ENCODE measurements at regions not wholly inside any gene's neighbourhood (a gene's known extent, or its start where the extent isn't known, plus 50 kb on each side); places are given as distances from the start of the nearest gene placed in this dataset.
A peak's percentile ranks its signal among the peaks of the same experiment; 100 is the strongest.

- no peak for TF ChIP-seq CTCF (IDR thresholded peaks at IDR 0.05)
- intact Hi-C loops (cut with micrococcal nuclease), result no loop called here
- Mint-ChIP-seq H3K36me3 (ENCODE audit: low read depth) (peaks cover 7% of the 10 kb centered on the region), H3K9me3 (peaks cover 21% of the 10 kb centered on the region), H3K27ac (peak overlapping the region; percentile 51), H3K4me3 (no peak overlapping the region), H3K27me3 (peaks cover 2% of the 10 kb centered on the region), H3K4me1 (ENCODE audit: low read depth) (peaks cover 26% of the 10 kb centered on the region)
- ATAC-seq (peak; percentile 68), DNase-seq (peak; percentile 31)
- POLR2A ChIA-PET, result no interaction called here
- CTCF ChIA-PET, result interaction anchor here (1.7 kb wide), 1 partner anchor 15 kb away, joined by 3 read pairs; no protein-coding TSS in a partner anchor
Observed at GRCh38 chr10:33098951-33099663, 141.1 kb upstream of the ITGB1 start.

GRCh38 chr10:33095867-33096815, 138.1 kb upstream of the ITGB1 start:
- DNase-seq (no peak), ATAC-seq (no peak)
- intact Hi-C loops (cut with micrococcal nuclease), result no loop called here
- Mint-ChIP-seq H3K27ac (no peak overlapping the region), H3K36me3 (ENCODE audit: low read depth) (peaks cover 7% of the 10 kb centered on the region), H3K27me3 (peaks cover 2% of the 10 kb centered on the region), H3K9me3 (peaks cover 12% of the 10 kb centered on the region), H3K4me3 (no peak overlapping the region), H3K4me1 (ENCODE audit: low read depth) (peaks cover 18% of the 10 kb centered on the region)
- no peak for TF ChIP-seq CTCF (IDR thresholded peaks at IDR 0.05)
- CTCF ChIA-PET, result interaction anchor here (1.0 to 1.4 kb wide), 5 partner anchors 10 to 300 kb away, joined by 3 to 5 read pairs (median 3); no protein-coding TSS in a partner anchor
- POLR2A ChIA-PET, result interaction anchor here (0.5 to 1.2 kb wide), 3 partner anchors 14 to 1229 kb away, joined by 3 read pairs; no protein-coding TSS in a partner anchor

GRCh38 chr10:33094263-33095051, 136.4 kb upstream of the ITGB1 start:
- no peak for ATAC-seq
- Mint-ChIP-seq H3K9me3 (peaks cover 13% of the 10 kb centered on the region), H3K27ac (no peak overlapping the region), H3K4me1 (ENCODE audit: low read depth) (peaks cover 9% of the 10 kb centered on the region), H3K4me3 (no peak overlapping the region), H3K36me3 (ENCODE audit: low read depth) (peaks cover 7% of the 10 kb centered on the region), H3K27me3 (peaks cover 2% of the 10 kb centered on the region)
- TF ChIP-seq CTCF (IDR thresholded peaks at IDR 0.05), result no peak
- intact Hi-C loops (cut with micrococcal nuclease), result no loop called here
- ChIA-PET POLR2A (no interaction called here), CTCF (interaction anchor here (0.8 to 2.6 kb wide), 5 partner anchors 9 to 85 kb away, joined by 3 to 5 read pairs (median 3); no protein-coding TSS in a partner anchor)
- no peak for DNase-seq

GRCh38 chr10:33093362-33093761, 135.3 kb upstream of the ITGB1 start:
- H3K4me1 Mint-ChIP-seq (ENCODE audit: low read depth), result no peaks in the 10 kb centered on the region
- H3K27me3 Mint-ChIP-seq, result peaks cover 2% of the 10 kb centered on the region
- peaks cover 15% of the 10 kb centered on the region for H3K9me3 Mint-ChIP-seq

More at GRCh38 chr10:33093362-33093761, 135.3 kb upstream of the ITGB1 start:
- intact Hi-C loops (cut with micrococcal nuclease), result no loop called here
- Mint-ChIP-seq H3K27ac (no peak overlapping the region), H3K4me3 (no peak overlapping the region), H3K36me3 (ENCODE audit: low read depth) (peaks cover 9% of the 10 kb centered on the region)
- ChIA-PET POLR2A (no interaction called here), CTCF (interaction anchor here (0.8 to 2.6 kb wide), 4 partner anchors 8 to 60 kb away, joined by 3 to 5 read pairs (median 4); no protein-coding TSS in a partner anchor)
- DNase-seq (no peak), ATAC-seq (no peak)
- TF ChIP-seq CTCF (IDR thresholded peaks at IDR 0.05), result no peak
